ENCODE measurements at regions not wholly inside any gene's neighbourhood (a gene's known extent, or its start where the extent isn't known, plus 50 kb on each side); places are given as distances from the start of the nearest gene placed in this dataset.

DNA sequence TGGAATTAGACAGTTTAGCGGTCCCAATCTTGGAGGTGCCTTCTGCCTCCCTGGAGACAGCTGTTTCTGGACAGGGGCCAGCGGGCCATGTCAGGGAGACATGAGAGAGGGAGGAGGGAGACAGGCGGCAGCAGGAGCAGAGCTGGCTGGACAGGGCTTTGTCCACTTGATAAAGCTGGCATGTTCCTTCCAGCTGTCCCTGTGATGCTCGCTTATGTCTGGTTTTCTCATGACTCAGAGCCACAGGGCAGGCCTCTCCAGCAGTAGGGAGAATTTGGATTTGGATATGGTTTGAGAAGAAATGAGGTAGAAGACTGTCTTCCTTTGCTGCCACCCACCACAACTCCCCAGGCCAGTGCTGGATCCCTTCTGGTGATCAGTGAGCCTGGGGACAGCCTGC is 51.7 kb upstream of the SORCS3 start:
- TF ChIP-seq CTCF (conservative IDR thresholded peaks at IDR 0.05): no peak
- H3K27ac ChIP-seq: no peak overlapping the region

- H3K27ac ChIP-seq: no peak overlapping the region
Measured at GRCh38 chr10:104589871-104590270, 51.2 kb upstream of the SORCS3 start.

More at GRCh38 chr10:104589871-104590270, 51.2 kb upstream of the SORCS3 start:
- no peak for TF ChIP-seq CTCF (conservative IDR thresholded peaks at IDR 0.05)
